PC-3 (cell line): ENCODE measurements at regions not wholly inside any gene's neighbourhood (a gene's known extent, or its start where the extent isn't known, plus 50 kb on each side); places are given as distances from the start of the nearest gene placed in this dataset.
A peak's percentile ranks its signal among the peaks of the same experiment; 100 is the strongest.

Source experiments
- ATAC-seq: fragments of 200-7000 bp; cut with Tn5 transposase; 2 replicates; pipeline ENCODE4 v1.9.1; 2020; ENCODE audit warnings: mild to moderate bottlenecking, moderate library complexity
- BruUV-seq: library from RNA; stranded (reverse); fragments of 400-500 nt; replicated peaks from 2 replicates; lab custom pipeline; 2021; lab: Mats Ljungman, UMichigan
- CTCF ChIA-PET: fragments of 300-600 bp; sonication (Branson Sonifier 250); formaldehyde crosslinking; loops from one replicate; lab custom pipeline; 2022; ENCODE audit warnings: antibody characterized with exemption; lab: Charles Lee
- POLR2A ChIA-PET: fragments of 300-600 bp; sonication (Branson Sonifier 250); formaldehyde crosslinking; loops from one replicate; lab custom pipeline; 2022; ENCODE audit warnings: antibody characterized with exemption; ENCODE audit not compliant: unreplicated experiment; lab: Charles Lee
- DNase-seq: peaks from one replicate; pipeline ENCODE4 v3.0.0-alpha.2; 2015
- H2AFZ ChIP-seq: fragments of 300-600 bp; sonication (generic); 2 replicates; pipeline ENCODE4 v1.6.0; 2016; ENCODE audit warnings: antibody characterized with exemption, low read length
- H3F3A ChIP-seq: fragments of 300-600 bp; sonication (generic); one replicate; pipeline ENCODE4 v1.6.0; 2017; ENCODE audit warnings: antibody characterized with exemption, low read length, control low read depth, mild to moderate bottlenecking; ENCODE audit not compliant: unreplicated experiment
- H3K27ac ChIP-seq: fragments of 300-600 bp; sonication (generic); 2 replicates; pipeline ENCODE4 v1.5.1; 2016; ENCODE audit warnings: mild to moderate bottlenecking, low read length
- H3K27me3 ChIP-seq: fragments of 300-600 bp; sonication (generic); 2 replicates; pipeline ENCODE4 v1.6.1; 2016; ENCODE audit warnings: low read length, mixed read lengths
- H3K36me3 ChIP-seq: fragments of 300-600 bp; sonication (generic); 2 replicates; pipeline ENCODE4 v1.6.1; 2016; ENCODE audit warnings: low read depth, mixed run types, low read length, mixed read lengths
- H3K4me1 ChIP-seq: fragments of 300-600 bp; sonication (generic); 2 replicates; pipeline ENCODE4 v1.5.1; 2016; ENCODE audit warnings: low read length; ENCODE audit not compliant: insufficient read depth
- H3K4me2 ChIP-seq: fragments of 300-600 bp; sonication (generic); 2 replicates; pipeline ENCODE4 v1.6.0; 2016; ENCODE audit warnings: low read length
- H3K4me3 ChIP-seq: fragments of 300-600 bp; sonication (generic); 2 replicates; pipeline ENCODE4 v1.5.1; 2016; ENCODE audit warnings: mild to moderate bottlenecking, low read length, mixed read lengths
- H3K79me2 ChIP-seq: fragments of 300-600 bp; sonication (generic); 2 replicates; pipeline ENCODE4 v1.6.1; 2017; ENCODE audit warnings: low read length, mixed read lengths
- H3K9ac ChIP-seq: fragments of 300-600 bp; sonication (generic); 2 replicates; pipeline ENCODE4 v1.6.0; 2016; ENCODE audit warnings: mild to moderate bottlenecking, low read length
- H3K9me2 ChIP-seq: fragments of 300-600 bp; sonication (generic); replicated peaks from 2 replicates; pipeline ENCODE4 v1.6.1; 2016; ENCODE audit warnings: mixed run types, low read length, mixed read lengths
- H3K9me3 ChIP-seq: fragments of 300-600 bp; sonication (generic); 2 replicates; pipeline ENCODE4 v1.6.1; 2016; ENCODE audit warnings: low read length, mixed read lengths
- H4K20me1 ChIP-seq: fragments of 300-600 bp; sonication (generic); 2 replicates; pipeline ENCODE4 v1.6.1; 2016; ENCODE audit warnings: low read length, mixed read lengths
- CTCF ChIP-seq: fragments of 300-600 bp; sonication (generic); conservative IDR thresholded peaks from 2 replicates; pipeline ENCODE4 v1.5.1; 2017; ENCODE audit warnings: antibody characterized with exemption, low read depth, mild to moderate bottlenecking, low read length
- EZH2 ChIP-seq: fragments of 300-600 bp; sonication (generic); IDR thresholded peaks from one replicate; pipeline ENCODE4 v1.6.1; 2017; ENCODE audit warnings: antibody characterized with exemption, mild to moderate bottlenecking, low read length; ENCODE audit not compliant: unreplicated experiment
- EZH2phosphoT487 ChIP-seq: fragments of 300-600 bp; sonication (generic); IDR thresholded peaks from 2 replicates; pipeline ENCODE4 v1.6.1; 2018; ENCODE audit warnings: mild to moderate bottlenecking, antibody characterized with exemption, low read length, borderline replicate concordance
- intact Hi-C: fragments of 100-400 bp; cut with micrococcal nuclease; formaldehyde crosslinking; loops from 2 replicates; pipeline ENCODE4 v1.9.0; 2023

- BruUV-seq = no TSS peak
- Histone ChIP-seq H3F3A (no peaks in the 10 kb centered on the region), H3K9ac (no peak overlapping the region), H4K20me1 (no peaks in the 10 kb centered on the region), H3K27me3 (no peaks in the 10 kb centered on the region), H3K9me3 (no peaks in the 10 kb centered on the region), H3K4me2 (no peak overlapping the region), H3K36me3 (no peaks in the 10 kb centered on the region), H2AFZ (no peak overlapping the region), H3K27ac (no peak overlapping the region), H3K4me3 (no peak overlapping the region), H3K9me2 (no peaks in the 10 kb centered on the region), H3K4me1 (peaks cover 30% of the 10 kb centered on the region), H3K79me2 (no peaks in the 10 kb centered on the region)
- intact Hi-C loops = no loop called here
- no peak for ATAC-seq
- POLR2A ChIA-PET = no interaction called here
- no peak for DNase-seq
- no peak for TF ChIP-seq EZH2
- TF ChIP-seq CTCF = no peak
- no peak for TF ChIP-seq EZH2phosphoT487
- CTCF ChIA-PET = no interaction called here
Observed at GRCh38 chr10:44827431-44828006, 83.6 kb upstream of the TMEM72 start.

- CTCF ChIA-PET = no interaction called here
- Histone ChIP-seq H3K27ac (no peak overlapping the region), H3F3A (no peaks in the 10 kb centered on the region), H3K9ac (no peak overlapping the region), H3K27me3 (no peaks in the 10 kb centered on the region), H4K20me1 (no peaks in the 10 kb centered on the region), H3K9me3 (no peaks in the 10 kb centered on the region), H3K4me1 (peaks cover 30% of the 10 kb centered on the region), H3K4me2 (no peak overlapping the region), H3K79me2 (no peaks in the 10 kb centered on the region), H3K9me2 (no peaks in the 10 kb centered on the region), H3K4me3 (no peak overlapping the region), H2AFZ (no peak overlapping the region), H3K36me3 (no peaks in the 10 kb centered on the region)
- POLR2A ChIA-PET = no interaction called here
- no peak for TF ChIP-seq CTCF
- TF ChIP-seq EZH2 = no peak
- no peak for TF ChIP-seq EZH2phosphoT487
- DNase-seq (no peak), ATAC-seq (no peak)
- intact Hi-C loops = no loop called here
- no TSS peak for BruUV-seq
Observed at GRCh38 chr10:44828508-44829142, 82.5 kb upstream of the TMEM72 start.

- Histone ChIP-seq H3K9me3 (no peaks in the 10 kb centered on the region), H4K20me1 (no peaks in the 10 kb centered on the region), H3K9ac (no peak overlapping the region; the same call in 1 of the 2 replicates), H3K27ac (peak overlapping the region; percentile 67), H3K4me3 (peak overlapping the region; percentile 2; the same call in 1 of the 2 replicates), H3K27me3 (no peaks in the 10 kb centered on the region), H3K4me1 (peaks cover 30% of the 10 kb centered on the region), H3K4me2 (peak overlapping the region; percentile 59), H3K9me2 (no peaks in the 10 kb centered on the region), H3K36me3 (no peaks in the 10 kb centered on the region), H2AFZ (no peak overlapping the region), H3K79me2 (no peaks in the 10 kb centered on the region), H3F3A (no peaks in the 10 kb centered on the region)
- no TSS peak for BruUV-seq
- intact Hi-C loops = no loop called here
- DNase-seq (peak; percentile 31), ATAC-seq (peak; percentile 13; the same call in 1 of the 2 replicates)
- ChIA-PET CTCF (no interaction called here), POLR2A (no interaction called here)
- TF ChIP-seq EZH2phosphoT487 (no peak), CTCF (no peak), EZH2 (no peak)
Observed at GRCh38 chr10:44829426-44829825, 81.7 kb upstream of the TMEM72 start.
